MM.1S (cell line): ENCODE measurements at regions not wholly inside any gene's neighbourhood (a gene's known extent, or its start where the extent isn't known, plus 50 kb on each side); places are given as distances from the start of the nearest gene placed in this dataset.

Experiments used
- DNase-seq: peaks from one replicate; pipeline ENCODE4 v3.0.0-alpha.2; 2015
- H2AFZ ChIP-seq: fragments of 300-600 bp; sonication (generic); 2 replicates; pipeline ENCODE4 v1.6.0; 2016; ENCODE audit warnings: antibody characterized with exemption, low read length
- H3F3A ChIP-seq: fragments of 300-600 bp; sonication (generic); 2 replicates; pipeline ENCODE4 v1.6.1; 2016; ENCODE audit warnings: mild to moderate bottlenecking, antibody characterized with exemption, low read length, moderate library complexity, mixed read lengths; ENCODE audit not compliant: insufficient read depth
- H3K27ac ChIP-seq: fragments of 300-600 bp; sonication (generic); 2 replicates; pipeline ENCODE4 v1.5.1; 2016; ENCODE audit warnings: mild to moderate bottlenecking, low read length
- H3K27me3 ChIP-seq: fragments of 300-600 bp; sonication (generic); replicated peaks from 2 replicates; pipeline ENCODE4 v1.6.0; 2016; ENCODE audit warnings: low read length; ENCODE audit not compliant: insufficient read depth
- H3K36me3 ChIP-seq: fragments of 300-600 bp; sonication (generic); replicated peaks from 2 replicates; pipeline ENCODE4 v1.6.1; 2016; ENCODE audit warnings: mild to moderate bottlenecking, low read length, mixed read lengths; ENCODE audit not compliant: insufficient read depth
- H3K4me1 ChIP-seq: fragments of 300-600 bp; sonication (generic); 2 replicates; pipeline ENCODE4 v1.6.1; 2016; ENCODE audit warnings: low read length, mixed read lengths
- H3K4me2 ChIP-seq: fragments of 300-600 bp; sonication (generic); 2 replicates; pipeline ENCODE4 v1.6.0; 2016; ENCODE audit warnings: low read depth, low read length
- H3K4me3 ChIP-seq: fragments of 300-600 bp; sonication (generic); 2 replicates; pipeline ENCODE4 v1.5.1; 2016; ENCODE audit warnings: low read length, mixed read lengths
- H3K79me2 ChIP-seq: fragments of 300-600 bp; sonication (generic); 2 replicates; pipeline ENCODE4 v1.6.1; 2016; ENCODE audit warnings: mixed run types, low read length, mixed read lengths
- H3K9ac ChIP-seq: fragments of 300-600 bp; sonication (generic); 2 replicates; pipeline ENCODE4 v1.6.1; 2016; ENCODE audit warnings: low read length, mixed read lengths
- H3K9me2 ChIP-seq: fragments of 300-600 bp; sonication (generic); replicated peaks from 2 replicates; pipeline ENCODE4 v1.6.1; 2016; ENCODE audit warnings: mild to moderate bottlenecking, low read length, mixed read lengths; ENCODE audit not compliant: insufficient read depth
- H3K9me3 ChIP-seq: fragments of 300-600 bp; sonication (generic); replicated peaks from 2 replicates; pipeline ENCODE4 v1.6.1; 2016; ENCODE audit warnings: mild to moderate bottlenecking, low read length, mixed read lengths; ENCODE audit not compliant: insufficient read depth
- H4K20me1 ChIP-seq: fragments of 300-600 bp; sonication (generic); 2 replicates; pipeline ENCODE4 v1.6.1; 2016; ENCODE audit warnings: mild to moderate bottlenecking, low read length, moderate library complexity, mixed read lengths; ENCODE audit not compliant: insufficient read depth
- EZH2 ChIP-seq: fragments of 300-600 bp; sonication (generic); optimal IDR thresholded peaks from 2 replicates; pipeline ENCODE3; 2017; ENCODE audit warnings: low read depth, mild to moderate bottlenecking, antibody characterized with exemption, low read length, mixed read lengths
- EZH2phosphoT487 ChIP-seq: fragments of 300-600 bp; sonication (generic); IDR thresholded peaks from 2 replicates; pipeline ENCODE4 v1.6.1; 2018; ENCODE audit warnings: antibody characterized with exemption, low read length
- TF ChIP-seq, protein P1 (sequence below): fragments of 300-600 bp; sonication (generic); IDR thresholded peaks from 2 replicates; pipeline ENCODE4 v1.5.1; 2016; ENCODE audit warnings: antibody characterized with exemption, low read length, mixed read lengths

- DNase-seq = no peak
- H3K36me3 ChIP-seq = no peaks in the 10 kb centered on the region
Measured at GRCh38 chr7:29622335-29623265, 59.0 kb downstream of the PRR15 start.

GRCh38 chr7:29623973-29624372 is 60.3 kb downstream of the PRR15 start:
- Histone ChIP-seq H3K4me2 (no peak overlapping the region), H3K27ac (no peak overlapping the region), H3F3A (no peaks in the 10 kb centered on the region)

More at GRCh38 chr7:29622335-29623265, 59.0 kb downstream of the PRR15 start:
- TF ChIP-seq, protein P1, sequence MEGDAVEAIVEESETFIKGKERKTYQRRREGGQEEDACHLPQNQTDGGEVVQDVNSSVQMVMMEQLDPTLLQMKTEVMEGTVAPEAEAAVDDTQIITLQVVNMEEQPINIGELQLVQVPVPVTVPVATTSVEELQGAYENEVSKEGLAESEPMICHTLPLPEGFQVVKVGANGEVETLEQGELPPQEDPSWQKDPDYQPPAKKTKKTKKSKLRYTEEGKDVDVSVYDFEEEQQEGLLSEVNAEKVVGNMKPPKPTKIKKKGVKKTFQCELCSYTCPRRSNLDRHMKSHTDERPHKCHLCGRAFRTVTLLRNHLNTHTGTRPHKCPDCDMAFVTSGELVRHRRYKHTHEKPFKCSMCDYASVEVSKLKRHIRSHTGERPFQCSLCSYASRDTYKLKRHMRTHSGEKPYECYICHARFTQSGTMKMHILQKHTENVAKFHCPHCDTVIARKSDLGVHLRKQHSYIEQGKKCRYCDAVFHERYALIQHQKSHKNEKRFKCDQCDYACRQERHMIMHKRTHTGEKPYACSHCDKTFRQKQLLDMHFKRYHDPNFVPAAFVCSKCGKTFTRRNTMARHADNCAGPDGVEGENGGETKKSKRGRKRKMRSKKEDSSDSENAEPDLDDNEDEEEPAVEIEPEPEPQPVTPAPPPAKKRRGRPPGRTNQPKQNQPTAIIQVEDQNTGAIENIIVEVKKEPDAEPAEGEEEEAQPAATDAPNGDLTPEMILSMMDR = no peak
- no peak for TF ChIP-seq EZH2
- no peak for TF ChIP-seq EZH2phosphoT487
- no peaks in the 10 kb centered on the region for H3K4me1 ChIP-seq
- H3K79me2 ChIP-seq = no peaks in the 10 kb centered on the region
- no peaks in the 10 kb centered on the region for H4K20me1 ChIP-seq
- no peak overlapping the region for H3K4me3 ChIP-seq
- no peak overlapping the region for H3K9ac ChIP-seq
- H3K4me2 ChIP-seq = no peak overlapping the region
- no peak overlapping the region for H3K27ac ChIP-seq
- no peaks in the 10 kb centered on the region for H3K9me3 ChIP-seq
- H2AFZ ChIP-seq = no peak overlapping the region
- no peaks in the 10 kb centered on the region for H3K27me3 ChIP-seq
- no peaks in the 10 kb centered on the region for H3F3A ChIP-seq
- H3K9me2 ChIP-seq = no peaks in the 10 kb centered on the region

GRCh38 chr7:29626730-29627129 is 63.1 kb downstream of the PRR15 start:
- Histone ChIP-seq H3F3A (no peaks in the 10 kb centered on the region), H3K36me3 (no peaks in the 10 kb centered on the region), H3K9ac (no peak overlapping the region), H3K27ac (no peak overlapping the region), H3K79me2 (no peaks in the 10 kb centered on the region), H4K20me1 (no peaks in the 10 kb centered on the region), H3K27me3 (no peaks in the 10 kb centered on the region), H3K4me3 (no peak overlapping the region), H3K4me2 (no peak overlapping the region), H2AFZ (no peak overlapping the region), H3K4me1 (no peaks in the 10 kb centered on the region), H3K9me2 (no peaks in the 10 kb centered on the region), H3K9me3 (no peaks in the 10 kb centered on the region)
- TF ChIP-seq EZH2 = no peak
- TF ChIP-seq EZH2phosphoT487 = no peak
- TF ChIP-seq, protein P1 = no peak
- no peak for DNase-seq

More at GRCh38 chr7:29623973-29624372, 60.3 kb downstream of the PRR15 start:
- TF ChIP-seq EZH2 (no peak), EZH2phosphoT487 (no peak)
- TF ChIP-seq, protein P1 = no peak
- no peaks in the 10 kb centered on the region for H3K4me1 ChIP-seq
- H4K20me1 ChIP-seq = no peaks in the 10 kb centered on the region
- H3K4me3 ChIP-seq = no peak overlapping the region
- H3K9me2 ChIP-seq = no peaks in the 10 kb centered on the region
- H3K9ac ChIP-seq = no peak overlapping the region
- H3K36me3 ChIP-seq = no peaks in the 10 kb centered on the region
- no peaks in the 10 kb centered on the region for H3K9me3 ChIP-seq
- H3K27me3 ChIP-seq = no peaks in the 10 kb centered on the region
- no peak for DNase-seq
- H3K79me2 ChIP-seq = no peaks in the 10 kb centered on the region
- no peak overlapping the region for H2AFZ ChIP-seq
